ENCODE measurements at regions not wholly inside any gene's neighbourhood (a gene's known extent, or its start where the extent isn't known, plus 50 kb on each side); places are given as distances from the start of the nearest gene placed in this dataset.
A peak's percentile ranks its signal among the peaks of the same experiment; 100 is the strongest.
"Not testable (repeated sequence)": the region's sequence is repeated elsewhere in the genome, so short reads cannot be mapped to it uniquely, and the experiment has no call there.

DNA sequence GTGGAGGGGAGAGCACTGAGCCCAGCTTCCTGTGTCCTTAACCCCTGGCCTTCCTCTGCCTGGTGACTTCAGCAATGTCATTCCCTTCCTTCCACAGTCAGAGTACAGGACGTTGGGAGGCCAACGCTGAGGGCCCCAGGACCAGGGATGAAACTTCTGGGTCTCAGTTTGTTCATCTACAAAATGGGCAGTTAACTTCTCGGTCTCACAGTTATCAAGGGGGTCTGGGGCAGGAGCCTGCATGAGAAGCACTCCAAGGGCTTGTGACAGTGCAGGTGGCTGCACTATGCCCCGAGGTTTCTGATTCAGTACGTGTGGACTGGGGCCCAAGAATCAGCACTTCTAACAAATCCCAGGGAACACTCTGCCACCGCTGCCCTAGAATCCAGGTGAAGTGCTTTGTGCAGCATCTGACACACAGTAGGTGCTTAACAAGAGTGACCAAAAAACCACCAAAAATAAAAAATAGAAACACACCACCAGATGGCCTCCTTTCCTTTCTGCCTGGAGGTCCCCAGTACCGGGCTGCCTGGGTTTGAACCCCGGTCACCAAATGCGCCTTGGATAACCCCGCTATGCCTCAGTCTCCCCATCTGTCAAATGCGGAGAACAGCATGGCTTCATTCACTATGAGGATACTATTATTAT is 80.4 kb downstream of the RFLNA start:
- no peaks in the 10 kb centered on the region for H3K27me3 Mint-ChIP-seq (ENCODE audit: low read depth)
- no peaks in the 10 kb centered on the region for H3K9me3 Mint-ChIP-seq
- no peak for DNase-seq (ENCODE audit: low spot score in 2 of 2, unreplicated experiment in 2 of 2)
- TF ChIP-seq, protein P1, sequence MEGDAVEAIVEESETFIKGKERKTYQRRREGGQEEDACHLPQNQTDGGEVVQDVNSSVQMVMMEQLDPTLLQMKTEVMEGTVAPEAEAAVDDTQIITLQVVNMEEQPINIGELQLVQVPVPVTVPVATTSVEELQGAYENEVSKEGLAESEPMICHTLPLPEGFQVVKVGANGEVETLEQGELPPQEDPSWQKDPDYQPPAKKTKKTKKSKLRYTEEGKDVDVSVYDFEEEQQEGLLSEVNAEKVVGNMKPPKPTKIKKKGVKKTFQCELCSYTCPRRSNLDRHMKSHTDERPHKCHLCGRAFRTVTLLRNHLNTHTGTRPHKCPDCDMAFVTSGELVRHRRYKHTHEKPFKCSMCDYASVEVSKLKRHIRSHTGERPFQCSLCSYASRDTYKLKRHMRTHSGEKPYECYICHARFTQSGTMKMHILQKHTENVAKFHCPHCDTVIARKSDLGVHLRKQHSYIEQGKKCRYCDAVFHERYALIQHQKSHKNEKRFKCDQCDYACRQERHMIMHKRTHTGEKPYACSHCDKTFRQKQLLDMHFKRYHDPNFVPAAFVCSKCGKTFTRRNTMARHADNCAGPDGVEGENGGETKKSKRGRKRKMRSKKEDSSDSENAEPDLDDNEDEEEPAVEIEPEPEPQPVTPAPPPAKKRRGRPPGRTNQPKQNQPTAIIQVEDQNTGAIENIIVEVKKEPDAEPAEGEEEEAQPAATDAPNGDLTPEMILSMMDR (IDR thresholded peaks at IDR 0.05; ENCODE audit: unreplicated experiment), result no peak
- no peak overlapping the region for H3K4me3 Mint-ChIP-seq
- H3K27ac Mint-ChIP-seq, result no peak overlapping the region
- peaks cover 4% of the 10 kb centered on the region for H3K4me1 Mint-ChIP-seq
- peaks cover 19% of the 10 kb centered on the region for H3K36me3 Mint-ChIP-seq

DNA sequence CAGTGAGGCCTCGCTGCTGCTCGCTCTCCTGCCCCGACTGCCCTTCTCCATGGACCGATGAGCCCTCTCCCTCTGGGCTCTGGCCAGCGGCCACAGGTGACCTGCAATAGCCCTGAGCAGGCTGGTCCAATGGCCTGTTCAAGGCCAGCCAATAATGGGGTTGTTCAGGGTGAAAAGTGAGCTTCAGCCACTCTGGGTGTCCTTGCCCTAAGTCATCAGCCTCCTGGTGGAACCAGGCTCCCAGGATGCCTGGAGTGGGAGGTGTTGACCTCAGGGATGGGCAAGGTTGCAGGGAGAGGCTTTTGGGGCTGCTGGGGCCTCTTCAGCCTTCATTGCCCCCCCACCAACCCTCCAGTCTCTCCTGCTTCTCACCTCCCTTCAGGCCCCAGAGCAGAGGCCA is 79.7 kb downstream of the RFLNA start:
- no peaks in the 10 kb centered on the region for H3K27me3 Mint-ChIP-seq (ENCODE audit: low read depth)
- TF ChIP-seq, protein P1 (IDR thresholded peaks at IDR 0.05; ENCODE audit: unreplicated experiment), result no peak
- peak overlapping the region; percentile 43 for H3K27ac Mint-ChIP-seq
- H3K9me3 Mint-ChIP-seq, result no peaks in the 10 kb centered on the region
- H3K4me3 Mint-ChIP-seq, result no peak overlapping the region
- DNase-seq (ENCODE audit: low spot score in 2 of 2, unreplicated experiment in 2 of 2), result no peak
- H3K4me1 Mint-ChIP-seq, result peaks cover under 1% of the 10 kb centered on the region
- peaks cover 19% of the 10 kb centered on the region for H3K36me3 Mint-ChIP-seq

DNA sequence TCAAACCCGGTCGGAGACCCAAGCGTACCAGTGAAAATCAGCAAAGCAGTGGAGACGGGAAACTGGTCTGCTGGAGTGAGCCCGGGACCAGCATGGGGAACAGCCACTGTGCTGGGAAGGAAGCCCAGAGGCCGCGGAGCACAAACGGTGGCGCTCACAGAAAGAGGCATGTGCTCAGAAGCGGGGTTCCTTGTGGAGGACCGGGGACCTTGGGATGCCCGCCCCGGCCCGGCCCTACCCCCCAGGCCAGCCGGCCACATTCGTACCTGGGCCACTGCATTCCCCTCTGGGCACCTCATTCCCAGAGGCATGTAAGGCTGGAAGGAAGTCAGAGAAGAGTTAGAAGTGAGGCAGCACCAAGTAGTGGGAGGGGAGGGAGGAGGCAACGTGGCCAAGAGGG is 79.3 kb downstream of the RFLNA start:
- Mint-ChIP-seq H3K36me3 (peaks cover 19% of the 10 kb centered on the region), H3K27ac (no peak overlapping the region)

DNA sequence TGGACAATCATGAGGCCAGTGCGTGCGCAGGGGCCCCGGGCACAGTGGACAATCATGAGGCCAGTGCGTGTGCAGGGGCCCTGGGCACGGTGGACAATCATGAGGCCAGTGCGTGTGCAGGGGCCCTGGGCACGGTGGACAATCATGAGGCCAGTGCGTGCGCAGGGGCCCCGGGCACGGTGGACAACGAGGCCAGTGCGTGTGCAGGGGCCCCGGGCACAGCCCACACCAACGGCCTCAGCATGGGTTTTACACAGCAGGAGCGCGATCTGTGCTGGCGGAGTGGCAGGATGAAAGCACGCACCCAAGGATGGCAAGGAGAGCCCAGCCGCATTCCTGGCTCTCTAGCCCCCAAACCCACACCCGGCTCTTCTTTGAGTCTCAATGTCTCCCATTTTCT is 78.8 kb downstream of the RFLNA start:
- H3K9me3 Mint-ChIP-seq; H3K27me3 Mint-ChIP-seq (ENCODE audit: low read depth); DNase-seq (ENCODE audit: low spot score in 2 of 2, unreplicated experiment in 2 of 2); H3K4me1 Mint-ChIP-seq; H3K4me3 Mint-ChIP-seq; H3K27ac Mint-ChIP-seq: not testable (repeated sequence)
- H3K36me3 Mint-ChIP-seq, result peaks cover 20% of the 10 kb centered on the region

More for the DNA sequence above, 79.3 kb downstream of the RFLNA start:
- Mint-ChIP-seq H3K27me3 (ENCODE audit: low read depth) (no peaks in the 10 kb centered on the region), H3K4me1 (no peaks in the 10 kb centered on the region), H3K9me3 (no peaks in the 10 kb centered on the region), H3K4me3 (no peak overlapping the region)
- TF ChIP-seq, protein P1 (IDR thresholded peaks at IDR 0.05; ENCODE audit: unreplicated experiment), result no peak
- no peak for DNase-seq (ENCODE audit: low spot score in 2 of 2, unreplicated experiment in 2 of 2)

DNA sequence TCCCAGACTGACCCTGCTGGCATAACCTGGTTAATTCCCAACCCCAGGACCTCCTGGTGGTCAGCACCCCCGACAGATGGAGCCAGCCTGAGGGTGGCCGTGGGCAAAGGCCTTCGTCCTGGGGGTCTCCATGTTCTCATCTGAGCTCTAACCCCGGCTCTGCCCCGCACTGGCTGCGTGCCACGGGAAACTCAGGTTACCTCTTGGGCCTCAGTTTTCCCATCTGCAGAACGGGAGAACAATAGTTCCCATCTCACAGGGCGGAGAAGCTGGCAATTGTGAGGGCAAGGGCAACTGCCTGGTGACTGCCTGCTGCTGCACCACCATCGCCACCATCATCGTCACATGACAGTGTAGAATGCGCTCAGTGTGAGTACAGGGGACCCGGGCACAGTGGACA is 77.9 kb downstream of the RFLNA start:
- H3K27me3 Mint-ChIP-seq (ENCODE audit: low read depth), result no peaks in the 10 kb centered on the region

DNA sequence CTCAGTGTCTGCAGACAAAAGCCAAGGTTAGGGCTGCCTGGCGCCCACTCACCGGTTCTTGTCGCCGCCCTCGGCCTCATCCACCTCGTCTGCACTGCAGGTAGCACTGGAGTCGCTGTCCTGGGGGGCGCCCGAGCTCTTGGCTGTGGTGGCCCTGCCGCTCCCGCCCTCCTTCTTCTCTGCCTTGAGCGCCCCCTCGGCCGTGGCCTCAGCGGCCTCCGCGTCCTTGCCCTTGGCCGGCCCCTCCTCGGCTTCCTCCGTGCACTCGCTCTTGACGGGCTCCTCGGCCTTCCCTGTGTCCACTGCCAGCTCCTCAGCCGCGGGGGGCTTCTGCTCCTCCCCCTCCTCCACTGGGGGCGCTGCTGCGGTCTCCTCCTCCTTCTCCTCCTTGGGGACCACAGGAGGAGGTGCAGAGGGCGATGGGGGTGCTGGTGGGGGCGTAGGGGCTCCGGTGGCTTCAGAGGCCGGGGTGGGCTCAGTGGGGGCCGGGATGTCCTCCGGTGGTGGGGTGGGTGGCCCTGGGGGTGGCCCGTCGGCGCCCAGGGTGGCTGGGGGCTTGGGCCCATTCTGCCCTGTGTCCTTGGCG is 77.2 kb downstream of the RFLNA start:
- peaks cover 20% of the 10 kb centered on the region for H3K36me3 Mint-ChIP-seq
- no peak overlapping the region for H3K4me3 Mint-ChIP-seq
- no peaks in the 10 kb centered on the region for H3K4me1 Mint-ChIP-seq
- no peaks in the 10 kb centered on the region for H3K27me3 Mint-ChIP-seq (ENCODE audit: low read depth)
- DNase-seq (ENCODE audit: low spot score in 2 of 2, unreplicated experiment in 2 of 2), result no peak
- TF ChIP-seq, protein P1 (IDR thresholded peaks at IDR 0.05; ENCODE audit: unreplicated experiment), result no peak
- H3K27ac Mint-ChIP-seq, result no peak overlapping the region
- H3K9me3 Mint-ChIP-seq, result no peaks in the 10 kb centered on the region

More for the DNA sequence above, 77.9 kb downstream of the RFLNA start:
- Mint-ChIP-seq H3K4me3 (no peak overlapping the region), H3K4me1 (no peaks in the 10 kb centered on the region), H3K36me3 (peaks cover 24% of the 10 kb centered on the region), H3K9me3 (no peaks in the 10 kb centered on the region), H3K27ac (no peak overlapping the region)
- DNase-seq (ENCODE audit: low spot score in 2 of 2, unreplicated experiment in 2 of 2), result no peak
- TF ChIP-seq, protein P1 (IDR thresholded peaks at IDR 0.05; ENCODE audit: unreplicated experiment), result no peak
